ENCODE measurements at regions not wholly inside any gene's neighbourhood (a gene's known extent, or its start where the extent isn't known, plus 50 kb on each side); places are given as distances from the start of the nearest gene placed in this dataset.
A peak's percentile ranks its signal among the peaks of the same experiment; 100 is the strongest.

GRCh38 chr1:101290922-101291561 lies 54.2 kb downstream of the S1PR1 start:
- DNase-seq = no peak

- peak; percentile 57 for DNase-seq
Measured at GRCh38 chr1:101291562-101292380, 55.0 kb downstream of the S1PR1 start.

DNA sequence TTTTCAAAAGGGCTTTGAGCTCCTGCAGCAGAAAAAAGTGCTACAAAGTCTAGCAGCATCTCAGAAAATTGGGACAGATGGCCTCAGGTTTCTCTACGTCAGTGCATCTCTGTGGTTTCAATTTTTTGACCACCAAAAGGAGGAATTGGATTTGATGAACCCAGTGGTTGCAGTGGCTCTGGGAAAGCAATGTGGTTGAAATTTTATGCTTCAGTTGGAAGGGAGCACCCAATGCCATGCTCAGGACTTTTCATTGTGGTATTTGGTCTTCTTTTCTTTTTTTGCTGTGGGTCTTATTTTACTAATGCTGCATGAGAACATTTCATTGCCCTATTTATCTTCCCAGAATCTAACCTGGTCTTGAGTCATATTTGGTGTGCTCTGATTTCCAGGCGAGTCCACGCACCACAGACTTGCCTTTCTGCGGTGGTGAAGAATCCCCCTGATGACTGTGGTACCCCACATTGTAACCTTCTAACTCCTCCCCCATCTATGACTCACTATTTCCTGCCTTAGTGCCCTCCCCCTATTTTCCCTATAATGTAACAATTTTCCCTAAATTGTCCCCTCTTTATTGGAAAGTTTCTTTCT lies 56.7 kb downstream of the S1PR1 start:
- DNase-seq = peak; percentile 73

- no peak for DNase-seq
Measured at GRCh38 chr1:101295209-101295608, 58.4 kb downstream of the S1PR1 start.

GRCh38 chr1:101298663-101299062 lies 61.8 kb downstream of the S1PR1 start:
- no peak for DNase-seq

GRCh38 chr1:101299141-101299540 lies 62.3 kb downstream of the S1PR1 start:
- no peak for DNase-seq

- DNase-seq = no peak
Measured at GRCh38 chr1:101299710-101300109, 62.9 kb downstream of the S1PR1 start.

- no peak for DNase-seq
Measured at GRCh38 chr1:101300916-101301315, 64.1 kb downstream of the S1PR1 start.

DNA sequence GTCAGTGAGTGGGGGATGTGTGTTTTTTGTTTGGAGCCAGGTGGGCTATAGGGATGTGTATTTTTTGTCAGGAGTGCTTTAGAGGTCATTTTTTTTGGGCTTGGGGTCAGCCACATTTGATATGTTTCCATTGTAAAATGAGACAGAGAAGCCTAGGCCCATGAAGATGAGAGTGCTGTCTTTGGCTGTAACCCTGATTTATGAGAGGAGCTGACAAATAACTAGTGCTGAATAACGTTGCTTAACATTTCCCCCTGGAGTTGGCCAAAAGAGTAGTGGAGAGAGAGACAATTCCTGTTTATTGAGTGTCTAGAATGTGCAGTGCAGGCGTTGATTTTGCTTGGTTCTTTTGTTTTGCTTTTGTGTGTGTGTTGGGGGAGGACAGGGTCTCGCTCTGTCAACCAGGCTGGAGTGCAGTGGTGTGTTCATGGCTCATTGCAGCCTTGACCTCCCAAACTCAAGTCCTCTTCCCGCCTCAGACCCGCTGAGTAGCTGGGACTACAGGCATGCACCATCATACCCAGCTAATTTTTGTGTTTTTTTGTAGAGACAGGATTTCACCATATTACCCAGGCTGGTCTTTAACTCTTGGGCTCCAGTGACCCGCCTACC lies 64.7 kb downstream of the S1PR1 start:
- DNase-seq = no peak

DNA sequence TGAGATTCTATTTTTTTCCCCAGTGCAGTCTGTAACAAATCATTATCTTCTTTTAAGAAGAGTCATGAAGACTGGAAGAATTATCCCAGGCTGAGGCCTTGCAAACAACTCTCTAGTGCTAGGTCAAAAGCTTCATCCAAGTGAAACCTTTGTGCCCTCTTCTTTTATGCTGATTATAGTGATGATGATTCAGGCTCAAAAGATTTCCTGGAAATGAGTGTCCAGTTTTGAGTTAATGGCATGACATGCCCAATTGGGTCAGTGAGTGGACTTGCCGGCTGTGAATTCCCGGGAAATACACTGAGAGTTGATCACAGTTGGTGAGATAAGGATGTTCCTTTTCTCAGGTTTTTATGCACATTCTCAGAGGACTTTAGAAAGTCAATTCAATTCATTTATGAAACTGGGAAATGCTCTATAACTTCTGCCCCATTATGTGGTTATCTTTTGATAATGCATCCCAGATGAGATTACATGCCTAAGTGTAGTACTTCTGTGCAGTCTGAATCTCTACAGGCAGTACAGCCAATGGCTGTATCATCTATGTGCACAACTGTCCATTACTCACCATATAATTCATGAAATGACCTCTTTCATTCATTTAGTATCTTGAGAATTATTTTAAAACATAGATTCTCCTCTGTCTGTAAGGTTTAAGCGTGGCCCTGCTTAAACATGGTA lies 66.2 kb downstream of the S1PR1 start:
- DNase-seq = no peak

DNA sequence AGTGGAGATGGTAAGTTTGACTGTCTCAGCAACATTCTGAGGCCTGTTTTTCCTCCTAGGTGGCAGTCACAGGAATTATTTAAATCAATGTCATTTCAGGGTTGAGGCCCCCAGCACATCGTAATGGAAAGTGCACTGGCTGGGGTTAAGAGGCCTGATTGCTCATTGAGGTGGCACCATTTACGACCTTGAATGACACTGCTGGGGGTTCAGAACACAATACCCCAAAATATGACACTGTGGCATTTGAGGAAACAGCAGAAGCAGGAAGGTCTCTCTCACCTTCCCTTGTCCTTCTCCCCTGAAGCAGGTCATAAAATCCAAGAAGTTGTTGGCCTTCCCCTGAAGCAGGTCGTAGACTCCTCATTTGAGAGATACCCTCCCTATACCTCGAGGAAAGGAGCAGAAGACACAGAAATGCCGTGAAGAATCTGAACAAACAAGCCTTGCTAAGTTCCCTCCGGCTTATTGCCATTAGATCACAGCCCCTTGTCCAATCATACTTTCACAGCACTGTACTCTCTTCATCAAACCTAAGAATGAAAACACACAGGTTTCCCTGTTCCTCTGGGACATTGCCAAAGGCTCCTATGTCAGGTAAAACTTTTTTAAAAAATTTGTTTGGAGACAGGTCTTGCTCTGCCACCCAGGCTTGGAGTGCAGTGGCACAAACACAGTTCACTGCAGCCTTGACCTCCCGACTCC lies 71.3 kb downstream of the S1PR1 start:
- no peak for DNase-seq

DNA sequence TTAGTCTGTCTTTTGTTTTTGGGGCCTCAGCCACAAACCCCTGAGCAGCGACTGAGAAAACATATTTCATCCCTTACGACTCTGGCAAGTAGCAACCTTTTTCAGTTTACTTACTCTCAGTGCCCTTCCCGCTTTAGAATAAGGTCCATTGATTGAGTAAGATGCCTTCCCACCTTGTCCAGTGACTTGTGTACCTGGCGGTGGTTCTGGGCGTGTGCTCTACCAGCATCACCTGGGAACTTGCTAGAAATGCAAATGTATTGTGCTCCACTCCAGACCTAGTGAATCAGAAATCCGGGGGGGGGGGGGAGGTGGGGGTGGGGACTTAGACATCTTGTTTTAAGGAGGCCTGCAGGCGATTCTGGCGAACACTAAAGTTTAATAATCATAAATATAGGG lies 72.1 kb downstream of the S1PR1 start:
- DNase-seq = no peak

DNA sequence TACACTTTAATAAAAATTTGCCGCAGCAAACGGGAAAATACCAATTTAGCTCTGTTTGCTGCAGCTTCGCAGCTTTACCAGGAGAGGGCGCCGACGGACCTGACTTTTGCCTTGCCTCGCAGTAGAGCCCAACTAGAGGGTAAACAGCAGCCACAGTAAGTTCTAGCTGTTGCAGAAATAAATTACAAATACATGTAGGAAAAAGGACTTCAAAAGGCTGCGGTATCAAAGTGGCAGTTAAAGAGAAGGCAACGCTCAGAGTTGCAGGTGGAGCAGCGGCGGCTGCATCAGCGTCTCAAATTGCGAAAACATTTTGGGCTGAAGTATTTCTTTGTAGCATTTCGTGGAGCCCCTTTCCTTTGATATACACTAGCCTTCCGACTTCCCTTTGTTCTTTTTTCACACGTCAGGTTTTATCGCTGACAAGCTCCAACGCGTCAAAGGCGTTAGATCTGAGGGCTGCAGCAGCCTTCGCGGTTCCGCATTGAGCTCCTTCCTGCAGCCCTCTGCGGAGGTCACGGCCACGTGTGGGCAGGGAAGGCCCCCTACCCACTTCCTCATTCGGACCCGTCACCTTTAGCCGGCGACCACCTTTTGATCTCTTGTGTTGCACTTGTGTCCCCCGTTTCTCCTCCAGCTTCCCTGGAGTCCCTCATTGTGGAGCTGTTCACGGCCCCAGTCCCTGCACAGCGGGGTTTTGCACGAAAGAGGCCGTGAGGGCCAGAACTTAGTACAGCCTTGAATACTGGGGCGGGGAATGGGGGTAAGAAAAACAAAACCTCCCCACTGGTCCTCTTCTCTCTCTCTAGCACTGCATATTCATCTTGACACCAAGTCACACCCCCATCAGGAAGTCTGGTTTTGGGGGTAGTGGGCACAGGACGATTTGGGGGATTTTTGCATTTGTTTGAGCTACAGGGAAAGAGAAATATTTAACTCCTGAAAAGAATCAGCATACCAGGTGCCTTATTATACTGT lies 72.8 kb downstream of the S1PR1 start:
- DNase-seq = peak; percentile 77

GRCh38 chr1:101310506-101310905 lies 73.7 kb downstream of the S1PR1 start:
- no peak for DNase-seq

- no peak for DNase-seq
Measured at GRCh38 chr1:101311146-101311920, 74.5 kb downstream of the S1PR1 start.

- DNase-seq = no peak
Measured at GRCh38 chr1:101312147-101312546, 75.3 kb downstream of the S1PR1 start.

DNA sequence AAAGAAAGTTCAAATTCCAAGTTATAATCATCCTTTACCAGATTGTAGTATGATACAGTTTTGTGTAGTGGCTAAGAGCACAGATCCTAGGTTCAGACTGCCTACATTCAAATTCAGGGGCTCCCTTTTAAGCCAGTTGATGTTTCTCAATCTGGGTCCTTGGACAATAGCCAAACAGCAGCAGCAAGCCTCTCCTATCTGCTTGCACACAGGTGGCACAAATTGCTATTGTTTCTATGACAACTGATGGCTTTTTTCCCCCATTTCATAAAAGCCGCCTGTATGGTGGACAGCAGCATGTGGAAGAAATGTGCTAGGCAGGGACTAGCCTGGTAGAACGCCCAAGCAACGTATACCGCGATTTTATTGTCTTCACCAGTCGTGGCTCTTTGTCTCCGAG lies 76.5 kb downstream of the S1PR1 start:
- DNase-seq = no peak

DNA sequence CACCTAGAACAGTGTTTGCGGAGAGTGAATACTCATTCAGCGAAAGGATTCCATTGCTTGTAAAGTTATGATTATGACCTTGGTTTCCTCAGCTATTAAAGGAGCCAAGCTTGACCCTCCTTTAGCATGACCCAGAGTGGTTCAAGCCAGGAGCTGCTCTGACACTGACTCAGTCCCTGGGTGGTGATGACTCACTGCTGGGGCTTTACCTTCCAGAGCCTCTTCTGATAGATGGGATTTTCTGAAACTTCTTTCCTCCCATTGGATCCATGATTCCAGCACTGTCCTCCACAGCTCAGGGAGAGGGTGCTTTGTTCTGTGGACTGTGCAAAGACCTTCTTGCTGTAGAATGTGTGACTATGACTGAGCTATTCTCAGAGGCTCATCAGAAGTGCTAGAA lies 77.4 kb downstream of the S1PR1 start:
- DNase-seq = peak; percentile 36

DNA sequence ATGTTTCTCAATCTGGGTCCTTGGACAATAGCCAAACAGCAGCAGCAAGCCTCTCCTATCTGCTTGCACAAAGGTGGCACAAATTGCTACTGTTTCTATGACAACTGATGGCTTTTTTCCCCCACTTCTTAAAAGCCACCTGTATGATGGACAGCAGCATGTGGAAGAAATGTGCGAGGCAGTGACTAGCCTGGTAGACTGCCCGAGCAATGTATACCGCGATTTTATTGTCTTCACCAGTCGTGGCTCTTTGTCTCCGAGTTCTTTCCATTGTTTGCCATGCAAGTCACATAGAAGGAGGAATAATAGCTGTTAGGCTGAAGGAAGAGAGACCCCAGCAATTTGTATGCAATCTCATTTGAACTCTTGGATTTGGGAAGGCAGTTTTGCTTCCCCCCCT lies 79.4 kb downstream of the S1PR1 start:
- DNase-seq = no peak

DNA sequence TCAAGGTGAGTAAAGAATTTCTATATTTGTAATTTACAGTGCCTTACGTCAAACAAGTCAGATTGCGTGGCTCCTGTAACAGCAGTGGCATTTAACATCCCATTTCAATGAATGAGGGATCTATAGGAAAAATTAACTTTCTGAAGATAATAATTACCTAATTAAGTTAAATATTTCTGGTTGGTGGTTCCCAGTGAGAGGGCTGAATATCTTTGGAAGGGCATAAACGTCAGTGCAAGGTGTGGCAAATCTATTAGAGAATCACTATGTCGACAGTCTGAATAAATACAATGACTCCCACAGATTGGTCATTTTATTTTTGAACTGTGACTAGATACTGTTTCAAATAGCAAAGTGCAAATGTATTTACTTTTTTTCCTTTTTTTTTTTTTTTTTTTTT lies 80.0 kb downstream of the S1PR1 start:
- no peak for DNase-seq
